CD4-positive, alpha-beta T cell treated with Interleukin-6 for 4 hours (primary cell): ENCODE measurements at regions not wholly inside any gene's neighbourhood (a gene's known extent, or its start where the extent isn't known, plus 50 kb on each side); places are given as distances from the start of the nearest gene placed in this dataset.
"Not testable (repeated sequence)": the region's sequence is repeated elsewhere in the genome, so short reads cannot be mapped to it uniquely, and the experiment has no call there.

ENCODE experiments used
- DNase-seq: peaks from one replicate; pipeline ENCODE4 v3.0.0-alpha.2; 2020; ENCODE audit warnings: mixed read lengths

DNA sequence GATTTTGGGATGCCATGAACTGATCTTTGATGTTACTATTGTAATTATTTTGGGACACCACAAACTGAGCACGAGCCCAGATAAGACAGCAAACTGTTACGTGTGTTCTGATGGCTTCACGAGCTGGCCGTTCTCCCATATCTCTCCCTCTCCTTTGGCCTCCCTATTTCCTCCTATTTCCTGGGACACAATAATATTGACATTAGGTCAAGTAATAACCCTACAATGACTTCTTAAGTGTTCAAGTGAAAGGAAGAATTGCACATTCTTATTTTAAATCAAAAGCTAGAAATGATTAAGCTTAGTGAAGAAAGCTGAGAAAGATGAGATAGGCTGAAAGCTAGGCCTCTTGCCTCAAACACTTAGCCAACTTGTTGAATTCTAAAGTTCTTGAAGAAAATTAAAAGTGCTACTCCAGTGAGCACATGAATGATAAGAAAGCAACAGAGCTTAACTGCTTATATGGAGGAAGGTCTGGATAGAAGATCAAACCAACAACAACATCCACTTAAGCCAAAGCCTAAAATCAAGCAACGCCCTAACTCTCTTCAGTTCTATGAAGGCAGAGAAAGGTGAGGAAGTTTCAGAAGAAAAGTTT, 247.1 kb downstream of the LRRC70 start:
- DNase-seq: no peak

DNA sequence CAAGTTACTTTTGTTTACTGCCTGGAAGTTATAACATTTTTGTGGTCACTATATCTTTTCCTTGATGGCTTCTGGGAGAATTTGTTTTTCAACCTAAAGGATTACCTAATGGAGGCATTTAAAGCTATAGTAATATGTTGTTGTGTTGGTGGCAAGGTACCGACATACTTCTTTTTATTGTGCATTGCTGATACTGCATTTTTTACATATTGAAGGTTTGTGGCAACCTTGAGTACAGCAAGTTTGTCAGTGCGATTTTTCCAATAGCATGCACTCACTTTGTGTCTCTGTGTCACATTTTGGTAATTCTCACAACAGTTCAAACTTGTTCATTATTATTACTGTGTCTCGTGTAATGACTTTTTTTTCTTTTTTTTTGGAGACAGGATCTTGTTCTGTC, 246.3 kb downstream of the LRRC70 start:
- no peak for DNase-seq

GRCh38 chr5:62817043-62817442, 238.4 kb downstream of the LRRC70 start:
- not testable (repeated sequence) for DNase-seq

GRCh38 chr5:62814991-62815390, 236.4 kb downstream of the LRRC70 start:
- DNase-seq: no peak

DNA sequence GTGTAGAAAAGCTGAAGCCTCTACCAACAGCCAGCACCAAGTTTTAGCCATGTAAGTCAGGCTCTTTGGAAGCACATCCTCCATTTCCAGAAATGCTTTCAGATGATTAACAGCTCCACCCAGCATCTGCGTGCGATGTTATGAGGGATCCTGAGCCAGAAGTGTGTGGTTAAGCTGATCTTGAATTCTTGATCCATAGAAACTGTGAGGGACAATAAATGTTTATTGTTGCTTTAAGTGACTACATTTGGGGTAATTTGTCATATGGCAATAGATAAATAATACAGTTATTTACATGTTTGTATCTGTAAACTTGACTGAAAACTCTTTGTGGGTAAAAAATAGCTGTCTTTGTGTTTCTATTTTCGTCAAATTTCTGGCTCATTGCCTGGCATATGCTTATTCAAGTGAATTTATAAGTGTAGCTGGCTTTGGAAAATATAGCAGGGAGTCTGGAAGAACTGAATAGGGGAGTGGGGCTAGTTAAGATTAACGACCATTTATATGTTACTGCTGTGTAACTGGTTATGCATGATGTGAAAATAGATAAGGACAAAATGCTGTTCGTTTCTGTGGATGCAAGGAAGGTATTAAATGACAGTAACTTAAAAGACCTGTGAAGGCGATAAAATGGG, 234.1 kb downstream of the LRRC70 start:
- DNase-seq: no peak

- not testable (repeated sequence) for DNase-seq
These were observed 226.2 kb downstream of the LRRC70 start for GRCh38 chr5:62804819-62805218.

- no peak for DNase-seq
These were observed 217.3 kb downstream of the LRRC70 start for GRCh38 chr5:62795926-62796325.

GRCh38 chr5:62794456-62794855, 215.8 kb downstream of the LRRC70 start:
- no peak for DNase-seq

DNA sequence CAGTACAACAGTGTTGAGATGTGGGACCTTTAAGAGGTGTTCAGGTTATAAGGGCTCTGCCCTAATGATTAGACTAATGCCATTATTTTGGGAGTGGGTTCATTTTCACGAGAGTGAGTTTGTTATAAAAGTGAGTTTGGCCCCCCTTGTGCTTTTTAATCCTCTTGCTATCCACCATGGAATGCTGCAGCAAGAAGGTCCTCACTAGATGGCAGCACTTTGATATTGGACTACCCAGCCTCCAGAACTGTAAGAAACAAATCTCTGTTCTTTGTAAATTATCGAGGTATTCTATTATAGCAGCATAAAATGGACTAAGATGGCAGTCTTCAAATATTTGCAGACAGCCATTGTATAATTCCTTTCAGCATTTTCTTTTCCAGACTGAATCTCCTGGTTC, 212.4 kb downstream of the LRRC70 start:
- no peak for DNase-seq

DNA sequence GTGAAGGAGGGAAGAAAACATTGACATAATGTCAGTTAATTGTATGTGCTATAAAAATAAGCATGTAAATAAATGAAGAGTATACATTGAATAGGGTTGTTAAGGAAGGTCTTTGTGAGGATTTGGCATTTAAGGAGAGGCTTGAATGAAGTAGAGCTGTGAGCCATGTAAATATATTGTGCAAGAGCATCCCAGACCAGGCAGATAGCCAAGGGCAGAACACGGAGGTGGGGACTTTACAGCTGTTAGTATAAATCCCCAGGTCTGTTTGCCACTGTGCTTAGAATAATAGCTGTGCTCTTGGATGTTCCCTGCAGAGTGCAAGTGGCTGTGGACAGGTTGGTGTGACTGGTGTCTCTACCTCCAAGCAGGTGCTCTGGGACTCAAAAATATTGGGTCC, 211.7 kb downstream of the LRRC70 start:
- DNase-seq: no peak

DNA sequence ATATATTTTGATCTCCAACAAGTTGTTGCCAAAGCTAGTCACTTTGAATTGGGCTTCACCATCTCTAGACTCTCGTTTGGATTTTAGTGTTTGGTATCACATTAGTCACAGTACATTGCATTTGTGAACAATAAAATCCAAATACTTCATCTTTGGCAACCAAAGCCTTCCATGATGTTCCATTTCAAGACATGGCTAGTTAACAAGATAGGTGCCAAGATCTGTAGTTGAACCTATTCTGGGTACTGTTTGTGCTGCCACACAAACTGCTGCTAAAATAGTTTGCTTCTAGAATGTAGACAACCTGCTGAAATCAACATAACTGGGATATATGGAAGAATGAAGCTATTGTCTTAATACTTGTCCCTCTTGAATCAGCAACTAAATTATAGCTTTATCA, 207.5 kb downstream of the LRRC70 start:
- DNase-seq: no peak

GRCh38 chr5:62785588-62785987, 207.0 kb downstream of the LRRC70 start:
- no peak for DNase-seq

GRCh38 chr5:62783374-62784057, 204.9 kb downstream of the LRRC70 start:
- no peak for DNase-seq

- DNase-seq: no peak
These were observed 202.3 kb downstream of the LRRC70 start for GRCh38 chr5:62780888-62781287.

GRCh38 chr5:62780230-62780629, 201.6 kb downstream of the LRRC70 start:
- no peak for DNase-seq

GRCh38 chr5:62779010-62779422, 200.4 kb downstream of the LRRC70 start:
- peak; percentile 1 for DNase-seq

GRCh38 chr5:62778316-62779009, 199.8 kb downstream of the LRRC70 start:
- DNase-seq: no peak

- not testable (repeated sequence) for DNase-seq
These were observed 198.5 kb downstream of the LRRC70 start for GRCh38 chr5:62777081-62777480.

DNA sequence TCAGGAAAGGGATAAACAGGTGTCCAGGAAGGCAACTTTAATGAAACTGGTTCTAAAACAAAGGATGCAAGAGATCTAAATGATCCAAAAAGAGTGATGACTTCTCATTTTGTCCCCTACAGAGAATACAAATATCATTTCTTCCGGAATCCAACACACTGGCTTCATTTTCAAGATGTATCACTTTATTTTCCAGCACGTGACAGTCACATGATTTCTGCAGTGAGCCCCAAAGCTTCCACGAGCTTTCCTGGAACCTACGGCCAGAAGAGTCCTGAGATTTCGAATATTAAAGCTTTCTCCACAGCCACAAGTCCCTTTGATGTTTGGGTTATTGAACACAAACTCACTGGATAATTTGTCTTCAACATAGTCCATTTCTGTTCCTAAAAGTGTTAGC, 198.0 kb downstream of the LRRC70 start:
- DNase-seq: not testable (repeated sequence)

DNA sequence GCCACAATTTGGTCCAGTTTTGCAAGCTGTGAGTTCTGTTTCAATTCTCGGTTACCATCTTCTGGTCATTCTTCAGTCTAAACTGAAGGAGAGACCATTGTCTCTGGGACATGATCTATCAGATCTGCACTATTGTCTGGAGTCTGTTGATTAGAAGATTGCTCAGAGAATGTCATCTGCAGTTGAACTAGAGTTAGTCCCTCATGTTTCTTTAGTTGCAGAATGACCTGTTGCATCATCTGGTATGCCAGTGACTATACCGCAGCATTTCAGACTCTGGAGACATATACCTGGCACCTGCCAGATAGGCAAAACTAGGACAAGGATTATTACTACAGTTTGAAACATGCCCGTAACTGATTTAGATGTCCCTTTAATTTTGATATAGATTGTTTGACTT, 194.8 kb downstream of the LRRC70 start:
- no peak for DNase-seq

- DNase-seq: no peak
These were observed 192.7 kb downstream of the LRRC70 start for GRCh38 chr5:62771341-62771740.

GRCh38 chr5:62767650-62768049, 189.0 kb downstream of the LRRC70 start:
- no peak for DNase-seq

GRCh38 chr5:62767077-62767476, 188.5 kb downstream of the LRRC70 start:
- DNase-seq: no peak

DNA sequence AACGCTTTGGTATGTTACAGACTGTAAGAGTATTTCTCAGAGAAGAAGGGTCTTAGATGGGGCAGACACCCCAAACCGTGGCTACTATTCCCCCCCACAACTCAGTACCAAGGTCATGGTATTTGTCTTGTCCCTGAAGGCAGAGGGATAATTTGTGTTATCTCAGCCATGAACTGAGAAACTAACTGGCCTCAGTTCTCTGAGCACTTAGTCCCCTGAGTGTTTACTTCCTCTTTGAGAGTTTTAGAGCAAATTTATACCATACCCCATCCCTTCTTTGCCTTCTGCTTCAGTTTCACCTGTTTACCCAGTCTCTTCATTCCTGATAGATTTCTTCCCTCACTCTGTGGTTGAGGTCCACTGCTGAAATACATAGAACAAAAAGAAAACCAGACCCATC, 183.9 kb downstream of the LRRC70 start:
- DNase-seq: no peak
